ENCODE measurements at regions not wholly inside any gene's neighbourhood (a gene's known extent, or its start where the extent isn't known, plus 50 kb on each side); places are given as distances from the start of the nearest gene placed in this dataset.

- WGBS, result 91% methylated on average over 5 of the region's 5 CpGs
- H3K4me1 ChIP-seq (ENCODE audit: control insufficient read depth in 4 of 4, insufficient read depth in 4 of 4, low read length in 3 of 4), result no peaks in the 10 kb centered on the region
- H3K9me3 ChIP-seq (ENCODE audit: control insufficient read depth in 4 of 4, low read length in 3 of 4), result no peaks in the 10 kb centered on the region
- DNase-seq (ENCODE audit: low spot score), result no peak
- no peak overlapping the region for H3K9ac ChIP-seq (ENCODE audit: low read depth in 1 of 2, low read length in 2 of 2)
- H3K36me3 ChIP-seq (ENCODE audit: control insufficient read depth in 4 of 4, insufficient read depth in 3 of 4, low read depth in 1 of 4, low read length in 3 of 4), result no peaks in the 10 kb centered on the region
- no peaks in the 10 kb centered on the region for H3K27me3 ChIP-seq (ENCODE audit: control insufficient read depth in 4 of 4, insufficient read depth in 4 of 4, low read length in 3 of 4)
- H3K4me3 ChIP-seq (ENCODE audit: low read depth in 1 of 3, low read length in 3 of 3), result no peak overlapping the region
- H3K27ac ChIP-seq (ENCODE audit: low read depth in 1 of 2, low read length in 2 of 2), result no peak overlapping the region
- TF ChIP-seq GABPA (IDR thresholded peaks at IDR 0.05 in 1 of 2, conservative IDR thresholded peaks at IDR 0.05 in 1 of 2) (no peak), ATF3 (IDR thresholded peaks at IDR 0.05) (no peak), EGR1 (IDR thresholded peaks at IDR 0.05; ENCODE audit: low read depth in 2 of 2) (no peak), FOXA1 (IDR thresholded peaks at IDR 0.05) (no peak), JUND (IDR thresholded peaks at IDR 0.05) (no peak), RAD21 (IDR thresholded peaks at IDR 0.05) (no peak), YY1 (IDR thresholded peaks at IDR 0.05) (no peak), TAF1 (conservative IDR thresholded peaks at IDR 0.05) (no peak), HNF4G (IDR thresholded peaks at IDR 0.05) (no peak), NR2F2 (IDR thresholded peaks at IDR 0.05) (no peak), FOXA2 (IDR thresholded peaks at IDR 0.05) (no peak), SP1 (IDR thresholded peaks at IDR 0.05) (no peak), MAX (IDR thresholded peaks at IDR 0.05) (no peak), RXRA (IDR thresholded peaks at IDR 0.05) (no peak), REST (IDR thresholded peaks at IDR 0.05) (no peak), ZBTB33 (IDR thresholded peaks at IDR 0.05) (no peak), HNF4A (conservative IDR thresholded peaks at IDR 0.05) (no peak), CTCF (IDR thresholded peaks at IDR 0.05; ENCODE audit: low read depth, low read length, missing input control) (no peak)
Observed at GRCh38 chr12:30578426-30578825, 117.2 kb downstream of the IPO8 start.
